Testis (tissue), 2 donors: ENCODE measurements at regions not wholly inside any gene's neighbourhood (a gene's known extent, or its start where the extent isn't known, plus 50 kb on each side); places are given as distances from the start of the nearest gene placed in this dataset.

Source experiments
- CTCF ChIP-seq, 3 experiments: fragments of 450-650 bp in 2 of 3; fragments of 200-600 bp in 1 of 3; sonication (generic) in 1 of 3; IDR thresholded peaks; one replicate each; pipeline ENCODE4 v1.5.1; 2016 to 2019; ENCODE audit warnings: antibody characterized with exemption in 3 of 3, mild to moderate bottlenecking in 2 of 3, moderate library complexity in 1 of 3
- POLR2A ChIP-seq: fragments of 450-650 bp; IDR thresholded peaks from one replicate; pipeline ENCODE4 v1.6.1; 2017; ENCODE audit warnings: antibody characterized with exemption, mild to moderate bottlenecking, moderate library complexity

GRCh38 chr7:67445728-67446127 is 449.1 kb downstream of the TYW1 start:
- TF ChIP-seq POLR2A, result no peak
- TF ChIP-seq CTCF (IDR thresholded peaks at IDR 0.05), result no peak
